A673 (cell line): ENCODE measurements at regions not wholly inside any gene's neighbourhood (a gene's known extent, or its start where the extent isn't known, plus 50 kb on each side); places are given as distances from the start of the nearest gene placed in this dataset.

ENCODE experiments used
- BruUV-seq: library from RNA; stranded (reverse); fragments of 400-500 nt; replicated peaks from 2 replicates; lab custom pipeline; 2021; lab: Mats Ljungman, UMichigan
- CTCF ChIA-PET: fragments of 300-600 bp; sonication (Branson Sonifier 250); formaldehyde crosslinking; loops from one replicate; lab custom pipeline; 2022; ENCODE audit warnings: antibody characterized with exemption; lab: Charles Lee
- POLR2A ChIA-PET: fragments of 300-600 bp; sonication (Branson Sonifier 250); formaldehyde crosslinking; loops from one replicate; lab custom pipeline; 2022; ENCODE audit warnings: antibody characterized with exemption; ENCODE audit not compliant: low non-redundant PET; lab: Charles Lee
- DNase-seq: peaks from one replicate; pipeline ENCODE4 v3.0.0-alpha.2; 2015; ENCODE audit warnings: low spot score
- H3K27ac ChIP-seq: fragments of 200-600 bp; sonication (generic); 2 replicates; pipeline ENCODE4 v1.5.1; 2016; ENCODE audit warnings: mixed run types, low read depth, mild to moderate bottlenecking, mixed read lengths, antibody characterized with exemption, low read length; ENCODE audit not compliant: poor library complexity, severe bottlenecking
- H3K27me3 ChIP-seq: fragments of 200-600 bp; sonication (generic); replicated peaks from 2 replicates; pipeline ENCODE4 v1.6.1; 2017; ENCODE audit warnings: mixed run types, low read depth, mild to moderate bottlenecking, mixed read lengths, antibody characterized with exemption, low read length; ENCODE audit not compliant: insufficient read depth, poor library complexity
- H3K36me3 ChIP-seq: fragments of 200-600 bp; sonication (generic); 2 replicates; pipeline ENCODE4 v1.6.1; 2016; ENCODE audit warnings: mixed run types, mild to moderate bottlenecking, mixed read lengths, antibody characterized with exemption, low read length; ENCODE audit not compliant: insufficient read depth, poor library complexity, severe bottlenecking
- H3K4me1 ChIP-seq: fragments of 200-600 bp; sonication (generic); 2 replicates; pipeline ENCODE4 v1.6.1; 2017; ENCODE audit warnings: mixed run types, mild to moderate bottlenecking, mixed read lengths, antibody characterized with exemption, low read length; ENCODE audit not compliant: insufficient read depth, poor library complexity, severe bottlenecking
- H3K4me3 ChIP-seq: fragments of 200-600 bp; sonication (generic); 2 replicates; pipeline ENCODE4 v1.5.1; 2016; ENCODE audit warnings: low read depth, mixed run types, mild to moderate bottlenecking, mixed read lengths, low read length; ENCODE audit not compliant: poor library complexity, severe bottlenecking
- H3K9me3 ChIP-seq: fragments of 200-600 bp; sonication (generic); 2 replicates; pipeline ENCODE4 v1.6.1; 2016; ENCODE audit warnings: mixed run types, low read depth, mild to moderate bottlenecking, mixed read lengths, antibody characterized with exemption, low read length; ENCODE audit not compliant: poor library complexity, severe bottlenecking
- EZH2 ChIP-seq: fragments of 200-600 bp; sonication (generic); IDR thresholded peaks from 2 replicates; pipeline ENCODE4 v1.6.1; 2017; ENCODE audit warnings: borderline replicate concordance, low read depth, mild to moderate bottlenecking, mixed read lengths, antibody characterized with exemption, low read length; ENCODE audit not compliant: poor library complexity, severe bottlenecking
- intact Hi-C: fragments of 100-400 bp; cut with micrococcal nuclease; formaldehyde crosslinking; loops from one replicate; pipeline ENCODE4 v1.10.0; 2022; ENCODE audit not compliant: unreplicated experiment
- TF ChIP-seq, protein P1 (sequence below): fragments of 300-800, 200-600 bp; sonication (generic); conservative IDR thresholded peaks from 2 replicates; pipeline ENCODE4 v1.5.1; 2017; ENCODE audit warnings: low read depth, mild to moderate bottlenecking, antibody characterized with exemption, low read length, moderate library complexity, mixed read lengths

DNA sequence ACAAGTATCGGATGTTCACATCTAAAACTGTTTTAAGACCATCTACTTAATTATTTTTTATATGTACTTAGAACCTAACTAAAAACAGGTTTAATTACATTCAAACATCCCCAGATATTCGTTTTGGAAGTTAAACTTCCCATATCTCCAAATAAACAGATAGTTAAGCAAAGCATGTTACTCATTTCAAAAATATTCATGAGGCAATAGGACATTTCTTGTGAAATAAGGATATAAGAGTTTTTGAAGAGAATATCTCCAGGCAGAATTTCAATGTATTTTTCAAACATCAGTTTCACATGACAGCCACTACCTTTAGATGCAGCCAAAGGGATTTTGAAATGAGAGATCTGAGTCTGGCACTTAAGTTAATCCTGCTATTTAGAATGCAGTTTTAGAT, 697.5 kb downstream of the SLITRK1 start:
- Histone ChIP-seq H3K27ac (no peak overlapping the region), H3K4me3 (no peak overlapping the region), H3K36me3 (no peaks in the 10 kb centered on the region), H3K4me1 (no peaks in the 10 kb centered on the region), H3K9me3 (peaks cover 14% of the 10 kb centered on the region), H3K27me3 (no peaks in the 10 kb centered on the region)
- CTCF ChIA-PET = no interaction called here
- POLR2A ChIA-PET = no interaction called here
- TF ChIP-seq, protein P1, sequence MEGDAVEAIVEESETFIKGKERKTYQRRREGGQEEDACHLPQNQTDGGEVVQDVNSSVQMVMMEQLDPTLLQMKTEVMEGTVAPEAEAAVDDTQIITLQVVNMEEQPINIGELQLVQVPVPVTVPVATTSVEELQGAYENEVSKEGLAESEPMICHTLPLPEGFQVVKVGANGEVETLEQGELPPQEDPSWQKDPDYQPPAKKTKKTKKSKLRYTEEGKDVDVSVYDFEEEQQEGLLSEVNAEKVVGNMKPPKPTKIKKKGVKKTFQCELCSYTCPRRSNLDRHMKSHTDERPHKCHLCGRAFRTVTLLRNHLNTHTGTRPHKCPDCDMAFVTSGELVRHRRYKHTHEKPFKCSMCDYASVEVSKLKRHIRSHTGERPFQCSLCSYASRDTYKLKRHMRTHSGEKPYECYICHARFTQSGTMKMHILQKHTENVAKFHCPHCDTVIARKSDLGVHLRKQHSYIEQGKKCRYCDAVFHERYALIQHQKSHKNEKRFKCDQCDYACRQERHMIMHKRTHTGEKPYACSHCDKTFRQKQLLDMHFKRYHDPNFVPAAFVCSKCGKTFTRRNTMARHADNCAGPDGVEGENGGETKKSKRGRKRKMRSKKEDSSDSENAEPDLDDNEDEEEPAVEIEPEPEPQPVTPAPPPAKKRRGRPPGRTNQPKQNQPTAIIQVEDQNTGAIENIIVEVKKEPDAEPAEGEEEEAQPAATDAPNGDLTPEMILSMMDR = no peak
- TF ChIP-seq EZH2 = no peak
- no TSS peak for BruUV-seq
- intact Hi-C loops = no loop called here
- DNase-seq = no peak

DNA sequence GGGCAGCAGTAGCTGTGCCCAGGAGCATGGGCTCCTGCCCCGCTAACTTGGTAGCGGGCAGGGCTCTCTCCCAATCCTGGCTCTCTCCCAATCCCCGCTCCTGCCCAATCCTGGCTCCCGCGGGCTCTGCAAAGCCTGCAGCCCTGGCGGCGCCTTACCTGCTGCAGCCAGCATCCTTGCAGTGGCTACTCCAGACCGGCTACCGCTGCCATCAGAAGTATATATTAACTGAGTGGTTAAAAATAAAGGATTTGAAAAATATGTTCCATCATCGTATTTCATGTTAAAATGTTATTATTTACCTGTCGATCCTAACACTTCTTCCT, 698.2 kb downstream of the SLITRK1 start:
- no TSS peak for BruUV-seq
- Histone ChIP-seq H3K4me1 (no peaks in the 10 kb centered on the region), H3K27me3 (no peaks in the 10 kb centered on the region), H3K36me3 (no peaks in the 10 kb centered on the region), H3K27ac (no peak overlapping the region), H3K9me3 (peaks cover 14% of the 10 kb centered on the region), H3K4me3 (no peak overlapping the region)
- TF ChIP-seq, protein P1 = no peak
- TF ChIP-seq EZH2 = no peak
- intact Hi-C loops = no loop called here
- CTCF ChIA-PET = no interaction called here
- no peak for DNase-seq
- POLR2A ChIA-PET = no interaction called here

DNA sequence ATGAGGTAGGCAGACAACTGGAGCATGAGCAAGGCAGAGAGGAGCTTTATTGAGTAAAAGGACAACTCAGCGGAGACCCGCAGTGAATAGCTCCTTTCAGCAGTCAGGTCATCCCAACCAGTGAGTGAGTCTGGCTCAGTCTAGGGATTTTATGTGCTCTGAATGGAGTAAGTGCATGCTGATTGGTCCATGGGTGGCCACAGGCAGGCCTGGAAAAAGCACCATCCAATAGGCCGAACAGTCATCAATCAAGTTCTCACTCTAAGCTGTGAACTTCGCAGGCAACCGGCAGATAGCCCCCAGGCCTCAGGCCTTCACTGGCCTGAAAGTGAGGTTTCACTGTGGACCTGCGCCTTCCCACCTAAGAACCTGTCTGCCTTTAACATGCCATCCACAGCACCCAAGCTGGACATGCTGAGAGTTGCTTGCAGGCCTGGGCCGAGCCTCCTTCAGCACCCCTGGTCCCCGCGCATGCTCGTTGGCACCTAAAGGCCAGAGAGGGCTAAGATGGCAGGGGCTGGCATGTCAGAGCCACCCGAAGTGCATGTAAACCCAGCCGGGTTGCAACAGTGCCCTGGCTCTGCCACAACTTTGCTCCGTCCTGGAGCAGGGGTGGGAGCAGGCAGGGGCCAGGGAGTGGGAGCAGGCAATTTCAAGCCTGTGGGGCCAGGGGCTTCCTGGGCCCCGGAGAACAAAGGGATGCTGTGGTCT, 698.7 kb downstream of the SLITRK1 start:
- intact Hi-C loops = no loop called here
- H3K27me3 ChIP-seq = no peaks in the 10 kb centered on the region
- TF ChIP-seq, protein P1 = no peak
- TF ChIP-seq EZH2 = no peak
- ChIA-PET CTCF (no interaction called here), POLR2A (no interaction called here)
- H3K36me3 ChIP-seq = no peaks in the 10 kb centered on the region
- no peaks in the 10 kb centered on the region for H3K4me1 ChIP-seq
- BruUV-seq = no TSS peak
- H3K9me3 ChIP-seq = peaks cover 14% of the 10 kb centered on the region
- no peak for DNase-seq
- H3K27ac ChIP-seq = no peak overlapping the region
- H3K4me3 ChIP-seq = no peak overlapping the region
